GM12878 (cell line): ENCODE measurements at regions not wholly inside any gene's neighbourhood (a gene's known extent, or its start where the extent isn't known, plus 50 kb on each side); places are given as distances from the start of the nearest gene placed in this dataset.

Source experiments
- ASH2L ChIP-seq: fragments of 300-600, 200-600 bp; sonication (generic); IDR thresholded peaks from 2 replicates; pipeline ENCODE4 v1.6.1; 2017; ENCODE audit warnings: low read depth, mild to moderate bottlenecking, borderline replicate concordance
- CBX3 ChIP-seq: fragments of 200-600 bp; sonication (generic); IDR thresholded peaks from 2 replicates; pipeline ENCODE4 v1.6.1; 2016; ENCODE audit warnings: low read depth, borderline replicate concordance
- IKZF1 ChIP-seq: fragments of 450-650 bp; conservative IDR thresholded peaks from 2 replicates; pipeline ENCODE4 v1.6.1; 2017; ENCODE audit warnings: antibody characterized with exemption, mild to moderate bottlenecking
- KDM1A ChIP-seq: fragments of 200-600 bp; sonication (generic); IDR thresholded peaks from 2 replicates; pipeline ENCODE4 v1.6.1; 2016; ENCODE audit warnings: borderline replicate concordance
- MLLT1 ChIP-seq: fragments of 450-650 bp; IDR thresholded peaks from 2 replicates; pipeline ENCODE4 v1.6.1; 2016; ENCODE audit warnings: mild to moderate bottlenecking
- MTA2 ChIP-seq: fragments of 450-650 bp; IDR thresholded peaks from 2 replicates; pipeline ENCODE4 v1.6.1; 2016; ENCODE audit warnings: low read depth, mild to moderate bottlenecking, moderate library complexity
- NFIC ChIP-seq: IDR thresholded peaks from 2 replicates; pipeline ENCODE4 v1.6.1; 2012; ENCODE audit warnings: low read depth, mild to moderate bottlenecking, inconsistent platforms, low read length, moderate library complexity
- NKRF ChIP-seq: fragments of 450-650 bp; conservative IDR thresholded peaks from 2 replicates; pipeline ENCODE4 v1.6.1; 2017; ENCODE audit warnings: mild to moderate bottlenecking, moderate library complexity
- NRF1 ChIP-seq: conservative IDR thresholded peaks from 2 replicates; pipeline ENCODE4 v1.6.1; 2011; ENCODE audit warnings: mild to moderate bottlenecking, low read depth, low read length, improper control_type of control experiment
- PKNOX1 ChIP-seq: fragments of 450-650 bp; IDR thresholded peaks from 2 replicates; pipeline ENCODE4 v1.6.1; 2016; ENCODE audit warnings: mild to moderate bottlenecking
- RAD21 ChIP-seq: IDR thresholded peaks from 2 replicates; pipeline ENCODE4 v1.6.1; 2011; ENCODE audit warnings: mild to moderate bottlenecking, low read depth, low read length, moderate library complexity; ENCODE audit not compliant: insufficient read depth
- RELA ChIP-seq: fragments of 450-650 bp; IDR thresholded peaks from 2 replicates; pipeline ENCODE4 v1.8.0; 2014; ENCODE audit warnings: borderline replicate concordance; ENCODE audit not compliant: partially characterized antibody
- SIN3A ChIP-seq: IDR thresholded peaks from 2 replicates; pipeline ENCODE4 v1.6.1; 2012; ENCODE audit warnings: low read depth, low read length, improper control_type of control experiment
- SIX5 ChIP-seq: IDR thresholded peaks from 2 replicates; pipeline ENCODE4 v1.6.1; 2011; ENCODE audit warnings: mild to moderate bottlenecking, low read depth, low read length, moderate library complexity; ENCODE audit not compliant: severe bottlenecking
- SMARCA5 ChIP-seq: fragments of 450-650 bp; IDR thresholded peaks from 2 replicates; pipeline ENCODE4 v1.6.1; 2017; ENCODE audit warnings: mild to moderate bottlenecking
- ZBTB40 ChIP-seq: fragments of 450-650 bp; IDR thresholded peaks from 2 replicates; pipeline ENCODE4 v1.6.1; 2016; ENCODE audit warnings: mild to moderate bottlenecking, moderate library complexity, borderline replicate concordance
- ZNF384 ChIP-seq: IDR thresholded peaks from 2 replicates; pipeline ENCODE4 v1.6.1; 2012; ENCODE audit warnings: low read depth, mild to moderate bottlenecking, low read length, improper control_type of control experiment, borderline replicate concordance
- ZNF592 ChIP-seq: fragments of 450-650 bp; IDR thresholded peaks from 2 replicates; pipeline ENCODE4 v1.6.1; 2017; ENCODE audit warnings: mild to moderate bottlenecking, moderate library complexity

GRCh38 chr2:122446761-122447160 lies 691.3 kb downstream of the TSN start (continued):
- TF ChIP-seq ZNF592 (no peak), ZBTB40 (no peak; the same call in 1 of the 2 replicates), NKRF (no peak), NFIC (no peak), PKNOX1 (0 out of 2 replicates have a peak, but pooled peaks have one; percentile 34), IKZF1 (no peak), ASH2L (no peak), SMARCA5 (no peak), NRF1 (no peak), MTA2 (peak; percentile 64; the same call in 1 of the 2 replicates), MLLT1 (0 out of 2 replicates have a peak, but pooled peaks have one; percentile 38), SIX5 (no peak), ZNF384 (peak; percentile 59; the same call in 1 of the 2 replicates), RAD21 (no peak), SIN3A (no peak), RELA (no peak), CBX3 (no peak), KDM1A (no peak)
